ENCODE measurements at regions not wholly inside any gene's neighbourhood (a gene's known extent, or its start where the extent isn't known, plus 50 kb on each side); places are given as distances from the start of the nearest gene placed in this dataset.
"Not testable (repeated sequence)": the region's sequence is repeated elsewhere in the genome, so short reads cannot be mapped to it uniquely, and the experiment has no call there.

GRCh38 chr15:19973718-19974117 is 567.9 kb downstream of the GOLGA6L6 start:
- DNase-seq = no peak

DNA sequence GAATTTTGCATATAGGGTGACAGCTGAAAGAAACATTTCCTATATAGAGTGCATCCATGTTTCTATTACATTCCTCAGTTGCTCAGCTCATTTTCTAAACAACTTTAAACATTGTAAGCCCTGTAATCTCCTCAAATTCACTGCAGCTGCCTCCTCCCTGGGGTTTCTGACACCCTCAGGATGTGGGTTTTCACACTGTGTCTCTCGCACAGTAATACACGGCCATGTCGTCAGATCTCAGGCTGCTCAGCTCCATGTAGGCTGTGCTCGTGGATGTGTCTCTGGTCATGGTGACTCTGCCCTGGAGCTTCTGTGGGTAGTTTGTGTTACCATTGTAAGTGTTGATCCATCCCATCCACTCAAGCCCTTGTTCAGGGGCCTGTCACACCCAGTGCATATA is 569.0 kb downstream of the GOLGA6L6 start:
- not testable (repeated sequence) for DNase-seq

DNA sequence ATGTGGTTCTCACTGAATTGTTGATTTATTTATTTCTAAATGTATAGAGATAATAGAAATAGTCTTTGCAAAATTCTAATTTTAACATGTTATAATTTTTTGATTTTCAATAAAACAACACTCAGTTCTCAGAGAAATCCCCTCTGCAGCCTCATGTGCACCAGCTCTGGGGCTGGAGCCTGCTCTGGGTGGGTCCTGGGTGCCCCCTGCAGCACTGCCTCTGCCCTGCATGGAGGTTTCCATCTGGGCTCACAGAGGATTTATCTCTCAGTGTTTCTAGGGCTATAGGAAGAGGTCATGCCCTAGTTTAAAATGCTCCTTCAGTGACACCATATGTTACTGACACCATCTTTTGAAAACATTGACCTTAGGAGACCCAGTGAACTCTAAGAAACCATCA is 576.0 kb downstream of the GOLGA6L6 start:
- DNase-seq = not testable (repeated sequence)

DNA sequence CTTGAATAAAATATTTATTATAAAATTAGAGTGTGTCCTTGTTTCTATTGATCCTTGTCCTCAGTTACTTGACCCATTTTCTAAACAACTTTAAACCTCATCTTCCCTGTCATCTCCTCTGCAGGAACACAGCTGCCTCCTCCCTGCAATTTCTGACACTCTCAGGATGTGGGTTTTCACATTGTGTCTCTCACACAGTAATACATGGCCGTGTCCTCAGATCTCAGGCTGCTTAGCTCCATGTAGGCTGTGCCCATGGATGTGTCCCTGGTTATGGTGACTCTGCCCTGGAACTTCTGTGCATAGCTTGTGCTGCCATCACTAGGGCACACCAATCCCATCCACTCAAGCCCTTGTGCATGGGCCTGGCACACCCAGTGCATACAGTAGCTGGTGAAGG is 577.1 kb downstream of the GOLGA6L6 start:
- not testable (repeated sequence) for DNase-seq

- no peak for DNase-seq
These were observed 585.3 kb downstream of the GOLGA6L6 start for GRCh38 chr15:19956124-19956796.

- no peak for DNase-seq
These were observed 597.2 kb downstream of the GOLGA6L6 start for GRCh38 chr15:19944261-19944888.

DNA sequence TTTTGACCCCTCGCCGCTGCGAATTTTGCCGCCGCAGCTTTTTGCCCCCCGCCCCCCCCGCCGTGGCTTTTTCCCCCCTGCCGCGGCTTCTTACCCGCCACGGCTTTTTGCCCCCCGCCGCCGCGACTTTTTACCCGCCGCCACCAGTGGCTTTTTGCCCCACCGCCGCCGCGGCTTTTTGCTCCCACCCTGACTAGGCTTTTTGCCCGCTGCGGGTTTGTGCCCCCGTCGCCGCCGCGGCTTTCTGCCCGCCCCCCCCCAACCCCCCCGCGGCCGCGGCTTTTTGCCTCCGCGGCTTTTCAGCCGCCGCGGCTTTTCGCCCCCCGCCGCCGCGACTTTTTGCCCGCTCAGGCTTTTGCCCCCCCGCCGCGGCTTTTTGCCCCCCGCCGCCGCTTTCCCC is 598.1 kb downstream of the GOLGA6L6 start:
- no peak for DNase-seq

- DNase-seq = not testable (repeated sequence)
These were observed 638.3 kb downstream of the GOLGA6L6 start for GRCh38 chr15:19903281-19903680.

GRCh38 chr15:19902388-19902787 is 639.2 kb downstream of the GOLGA6L6 start:
- not testable (repeated sequence) for DNase-seq

DNA sequence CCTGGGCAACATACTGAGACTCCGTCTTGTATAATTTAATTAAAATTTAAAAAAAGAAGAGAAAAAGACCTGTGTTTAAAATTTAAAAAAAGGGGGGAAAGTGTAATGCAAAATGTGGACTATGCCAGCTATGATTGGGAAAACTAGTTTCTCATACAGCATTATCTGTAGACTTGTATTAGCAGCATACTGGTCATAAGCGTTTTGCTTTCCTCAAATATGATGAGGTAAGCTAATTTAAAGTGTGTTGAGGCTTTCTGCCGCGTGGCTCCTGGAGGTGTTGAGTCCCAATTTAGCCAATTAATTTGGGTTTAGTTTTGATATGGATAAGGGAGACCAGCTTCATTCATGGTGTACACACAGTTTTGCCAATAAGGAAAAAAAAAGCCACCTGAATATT is 640.2 kb downstream of the GOLGA6L6 start:
- not testable (repeated sequence) for DNase-seq

GRCh38 chr15:19899021-19899824 is 642.4 kb downstream of the GOLGA6L6 start:
- no peak for DNase-seq

GRCh38 chr15:19888811-19889210 is 652.8 kb downstream of the GOLGA6L6 start:
- not testable (repeated sequence) for DNase-seq

GRCh38 chr15:19844061-19844460 is 697.5 kb downstream of the GOLGA6L6 start:
- not testable (repeated sequence) for DNase-seq
